ENCODE measurements at regions not wholly inside any gene's neighbourhood (a gene's known extent, or its start where the extent isn't known, plus 50 kb on each side); places are given as distances from the start of the nearest gene placed in this dataset.

- Histone ChIP-seq H3K14ac (ENCODE audit: low read length in 2 of 2) (no peak overlapping the region), H3K9me3 (ENCODE audit: control insufficient read depth, low read length) (no peaks in the 10 kb centered on the region), H3K9ac (ENCODE audit: low read length) (no peak overlapping the region), H4K8ac (ENCODE audit: low read length) (no peak overlapping the region), H3K4me3 (ENCODE audit: insufficient read depth in 1 of 2, low read depth in 1 of 2, low read length in 2 of 2) (no peak overlapping the region), H2AFZ (ENCODE audit: low read depth, low read length) (no peak overlapping the region), H2AK5ac (ENCODE audit: low read length, severe bottlenecking) (no peak overlapping the region), H2BK15ac (ENCODE audit: low read depth, poor library complexity, severe bottlenecking) (no peak overlapping the region), H4K91ac (ENCODE audit: low read length) (no peak overlapping the region), H3K27me3 (ENCODE audit: control insufficient read depth in 1 of 2, insufficient read depth in 1 of 2, low read length in 2 of 2) (no peaks in the 10 kb centered on the region), H2BK120ac (ENCODE audit: low read depth, low read length) (no peak overlapping the region), H2BK5ac (ENCODE audit: low read depth, low read length, poor library complexity, severe bottlenecking) (no peak overlapping the region), H3K27ac (ENCODE audit: low read length, poor library complexity, severe bottlenecking) (no peak overlapping the region), H3K4me1 (ENCODE audit: control insufficient read depth, insufficient read depth, low read depth, low read length) (peaks cover 3% of the 10 kb centered on the region), H3K4ac (ENCODE audit: low read depth in 1 of 2, low read length in 2 of 2) (no peak overlapping the region), H3K4me2 (ENCODE audit: low read length, poor library complexity, severe bottlenecking) (no peak overlapping the region), H3K36me3 (ENCODE audit: control insufficient read depth in 1 of 2, insufficient read depth in 2 of 2, low read depth in 1 of 2, low read length in 2 of 2) (no peaks in the 10 kb centered on the region), H2BK12ac (ENCODE audit: low read length in 2 of 2) (no peak overlapping the region), H3K18ac (ENCODE audit: low read depth in 1 of 2, low read length in 2 of 2) (no peak overlapping the region), H3K23ac (ENCODE audit: low read length in 2 of 2) (no peak overlapping the region), H3K79me1 (replicated peaks; ENCODE audit: low read length, poor library complexity, severe bottlenecking) (no peaks in the 10 kb centered on the region)
- WGBS: 98% methylated on average over 6 of the region's 6 CpGs
- DNase-seq: no peak
These were observed 136.9 kb upstream of the SALL4 start for GRCh38 chr20:51939259-51939585.

DNA sequence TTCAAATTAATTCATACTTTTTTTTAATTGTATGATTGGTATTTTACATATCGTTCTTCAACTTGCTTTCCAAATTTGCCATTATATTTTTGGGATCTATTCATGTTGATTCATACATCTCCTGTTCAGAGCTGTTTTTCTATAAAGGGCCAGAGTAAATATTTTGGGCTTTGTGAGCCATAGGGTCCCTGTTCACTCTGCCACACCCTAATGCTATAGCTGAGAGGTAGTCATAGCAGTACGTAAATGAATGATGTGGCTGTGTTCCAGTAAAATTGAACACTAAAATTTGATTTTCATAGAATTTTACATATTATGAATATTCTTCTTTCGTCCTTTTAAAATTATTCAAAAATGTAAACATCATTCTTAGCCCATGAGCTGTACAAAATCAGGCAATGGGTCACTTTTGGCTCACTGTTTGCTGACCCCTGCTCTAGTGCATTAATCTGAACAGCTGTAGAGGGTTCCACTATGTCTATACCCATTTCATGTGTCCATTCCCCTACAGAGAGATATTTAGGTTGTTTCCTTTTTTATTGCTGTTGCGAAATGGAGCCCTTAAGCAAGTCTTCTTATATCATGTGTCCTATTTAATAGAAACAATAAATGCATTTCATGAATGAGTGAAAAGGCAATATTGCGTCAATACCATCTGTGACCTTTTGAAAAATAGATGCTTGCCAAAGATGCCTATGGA lies 136.4 kb upstream of the SALL4 start:
- WGBS: no CpG with 5 or more reads among the region's 5 CpGs

DNA sequence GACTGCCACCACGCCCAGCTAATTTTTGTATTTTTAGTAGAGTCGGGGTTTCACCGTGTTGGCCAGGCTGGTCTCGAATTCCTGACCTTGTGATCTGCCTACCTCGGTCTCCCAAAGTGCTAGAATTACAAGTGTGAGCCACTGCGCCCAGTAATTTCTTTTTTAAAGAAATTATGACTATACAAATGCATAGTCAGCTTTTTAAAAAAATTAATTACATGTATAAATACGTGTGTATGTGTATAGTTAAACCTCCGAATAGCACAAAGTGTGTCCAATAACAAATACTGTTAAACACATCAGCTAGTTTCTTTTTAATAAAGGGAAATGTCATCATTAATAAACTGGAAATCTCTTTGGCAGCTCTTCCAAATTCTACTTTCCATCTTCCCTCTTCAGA lies 135.5 kb upstream of the SALL4 start:
- WGBS: over 99% methylated on average over 5 of the region's 8 CpGs
- no peak overlapping the region for H2BK5ac ChIP-seq (ENCODE audit: low read depth, low read length, poor library complexity, severe bottlenecking)
- no peaks in the 10 kb centered on the region for H3K36me3 ChIP-seq (ENCODE audit: control insufficient read depth in 1 of 2, insufficient read depth in 2 of 2, low read depth in 1 of 2, low read length in 2 of 2)
- no peak overlapping the region for H2BK15ac ChIP-seq (ENCODE audit: low read depth, poor library complexity, severe bottlenecking)
- H3K4me2 ChIP-seq (ENCODE audit: low read length, poor library complexity, severe bottlenecking): no peak overlapping the region
- H3K14ac ChIP-seq (ENCODE audit: low read length in 2 of 2): no peak overlapping the region
- no peaks in the 10 kb centered on the region for H3K79me1 ChIP-seq (replicated peaks; ENCODE audit: low read length, poor library complexity, severe bottlenecking)
- H4K8ac ChIP-seq (ENCODE audit: low read length): no peak overlapping the region
- H3K9me3 ChIP-seq (ENCODE audit: control insufficient read depth, low read length): no peaks in the 10 kb centered on the region
- H3K4me1 ChIP-seq (ENCODE audit: control insufficient read depth, insufficient read depth, low read depth, low read length): peaks cover 6% of the 10 kb centered on the region
- no peak overlapping the region for H2BK12ac ChIP-seq (ENCODE audit: low read length in 2 of 2)
- H3K4me3 ChIP-seq (ENCODE audit: insufficient read depth in 1 of 2, low read depth in 1 of 2, low read length in 2 of 2): no peak overlapping the region
- H2AK5ac ChIP-seq (ENCODE audit: low read length, severe bottlenecking): no peak overlapping the region
- no peak overlapping the region for H3K18ac ChIP-seq (ENCODE audit: low read depth in 1 of 2, low read length in 2 of 2)
- DNase-seq: no peak
- no peak overlapping the region for H2BK120ac ChIP-seq (ENCODE audit: low read depth, low read length)
- no peak overlapping the region for H3K4ac ChIP-seq (ENCODE audit: low read depth in 1 of 2, low read length in 2 of 2)
- H2AFZ ChIP-seq (ENCODE audit: low read depth, low read length): no peak overlapping the region
- no peak overlapping the region for H3K9ac ChIP-seq (ENCODE audit: low read length)
- H3K27me3 ChIP-seq (ENCODE audit: control insufficient read depth in 1 of 2, insufficient read depth in 1 of 2, low read length in 2 of 2): no peaks in the 10 kb centered on the region
- H4K91ac ChIP-seq (ENCODE audit: low read length): no peak overlapping the region
- no peak overlapping the region for H3K23ac ChIP-seq (ENCODE audit: low read length in 2 of 2)
- H3K27ac ChIP-seq (ENCODE audit: low read length, poor library complexity, severe bottlenecking): no peak overlapping the region

More for the DNA sequence above, 136.4 kb upstream of the SALL4 start:
- Histone ChIP-seq H2AK5ac (ENCODE audit: low read length, severe bottlenecking) (no peak overlapping the region), H3K79me1 (replicated peaks; ENCODE audit: low read length, poor library complexity, severe bottlenecking) (no peaks in the 10 kb centered on the region), H3K27me3 (ENCODE audit: control insufficient read depth in 1 of 2, insufficient read depth in 1 of 2, low read length in 2 of 2) (no peaks in the 10 kb centered on the region), H3K4ac (ENCODE audit: low read depth in 1 of 2, low read length in 2 of 2) (no peak overlapping the region), H3K4me3 (ENCODE audit: insufficient read depth in 1 of 2, low read depth in 1 of 2, low read length in 2 of 2) (no peak overlapping the region), H2BK12ac (ENCODE audit: low read length in 2 of 2) (no peak overlapping the region), H4K91ac (ENCODE audit: low read length) (no peak overlapping the region), H2BK120ac (ENCODE audit: low read depth, low read length) (no peak overlapping the region), H3K18ac (ENCODE audit: low read depth in 1 of 2, low read length in 2 of 2) (no peak overlapping the region), H2BK5ac (ENCODE audit: low read depth, low read length, poor library complexity, severe bottlenecking) (no peak overlapping the region), H3K9me3 (ENCODE audit: control insufficient read depth, low read length) (no peaks in the 10 kb centered on the region), H3K14ac (ENCODE audit: low read length in 2 of 2) (no peak overlapping the region), H3K4me1 (ENCODE audit: control insufficient read depth, insufficient read depth, low read depth, low read length) (peaks cover 3% of the 10 kb centered on the region), H2AFZ (ENCODE audit: low read depth, low read length) (no peak overlapping the region), H4K8ac (ENCODE audit: low read length) (no peak overlapping the region), H3K9ac (ENCODE audit: low read length) (no peak overlapping the region), H3K4me2 (ENCODE audit: low read length, poor library complexity, severe bottlenecking) (no peak overlapping the region), H3K23ac (ENCODE audit: low read length in 2 of 2) (no peak overlapping the region), H3K36me3 (ENCODE audit: control insufficient read depth in 1 of 2, insufficient read depth in 2 of 2, low read depth in 1 of 2, low read length in 2 of 2) (no peaks in the 10 kb centered on the region), H3K27ac (ENCODE audit: low read length, poor library complexity, severe bottlenecking) (no peak overlapping the region), H2BK15ac (ENCODE audit: low read depth, poor library complexity, severe bottlenecking) (no peak overlapping the region)
- DNase-seq: no peak

- H3K4me3 ChIP-seq (ENCODE audit: insufficient read depth in 1 of 2, low read depth in 1 of 2, low read length in 2 of 2): no peak overlapping the region
- no peak overlapping the region for H2BK12ac ChIP-seq (ENCODE audit: low read length in 2 of 2)
- H3K36me3 ChIP-seq (ENCODE audit: control insufficient read depth in 1 of 2, insufficient read depth in 2 of 2, low read depth in 1 of 2, low read length in 2 of 2): no peaks in the 10 kb centered on the region
- H2AFZ ChIP-seq (ENCODE audit: low read depth, low read length): no peak overlapping the region
- H3K27me3 ChIP-seq (ENCODE audit: control insufficient read depth in 1 of 2, insufficient read depth in 1 of 2, low read length in 2 of 2): no peaks in the 10 kb centered on the region
- H3K23ac ChIP-seq (ENCODE audit: low read length in 2 of 2): no peak overlapping the region
- WGBS: 87% methylated on average over 1 of the region's 2 CpGs
- DNase-seq: no peak
- no peaks in the 10 kb centered on the region for H3K79me1 ChIP-seq (replicated peaks; ENCODE audit: low read length, poor library complexity, severe bottlenecking)
- no peak overlapping the region for H3K4ac ChIP-seq (ENCODE audit: low read depth in 1 of 2, low read length in 2 of 2)
- no peak overlapping the region for H4K91ac ChIP-seq (ENCODE audit: low read length)
- H4K8ac ChIP-seq (ENCODE audit: low read length): no peak overlapping the region
- no peak overlapping the region for H3K14ac ChIP-seq (ENCODE audit: low read length in 2 of 2)
- H3K9ac ChIP-seq (ENCODE audit: low read length): no peak overlapping the region
- no peak overlapping the region for H2BK5ac ChIP-seq (ENCODE audit: low read depth, low read length, poor library complexity, severe bottlenecking)
- H3K9me3 ChIP-seq (ENCODE audit: control insufficient read depth, low read length): no peaks in the 10 kb centered on the region
- no peak overlapping the region for H3K18ac ChIP-seq (ENCODE audit: low read depth in 1 of 2, low read length in 2 of 2)
- H3K4me2 ChIP-seq (ENCODE audit: low read length, poor library complexity, severe bottlenecking): no peak overlapping the region
- no peak overlapping the region for H2BK120ac ChIP-seq (ENCODE audit: low read depth, low read length)
- H2AK5ac ChIP-seq (ENCODE audit: low read length, severe bottlenecking): no peak overlapping the region
- H3K27ac ChIP-seq (ENCODE audit: low read length, poor library complexity, severe bottlenecking): no peak overlapping the region
- H2BK15ac ChIP-seq (ENCODE audit: low read depth, poor library complexity, severe bottlenecking): no peak overlapping the region
- H3K4me1 ChIP-seq (ENCODE audit: control insufficient read depth, insufficient read depth, low read depth, low read length): peaks cover 6% of the 10 kb centered on the region
These were observed 134.1 kb upstream of the SALL4 start for GRCh38 chr20:51936377-51936776.

Data from mesenchymal stem cell (in vitro differentiated cells and primary cell).